ENCODE measurements at regions not wholly inside any gene's neighbourhood (a gene's known extent, or its start where the extent isn't known, plus 50 kb on each side); places are given as distances from the start of the nearest gene placed in this dataset.
"Not testable (repeated sequence)": the region's sequence is repeated elsewhere in the genome, so short reads cannot be mapped to it uniquely, and the experiment has no call there.

GRCh38 chr12:124136796-124137195 lies 158.1 kb upstream of the RFLNA start:
- peaks cover 0 to 3% of the 10 kb centered on the region in 2 donors for H3K27me3 ChIP-seq
- intact Hi-C loops (cut with DNase I; ENCODE audit: low total_unique reads) = no loop called here
- H3K27ac ChIP-seq = no peak overlapping the region
- DNase-seq = no peak
- peaks cover 0 to 12% (median 0%) of the 10 kb centered on the region in 3 donors for H3K9me3 ChIP-seq
- no peak for TF ChIP-seq CTCF (IDR thresholded peaks at IDR 0.05)
- no peaks in the 10 kb centered on the region for H3K36me3 ChIP-seq
- no peaks in the 10 kb centered on the region for H3K4me1 ChIP-seq
- no peak overlapping the region for H3K4me3 ChIP-seq

- intact Hi-C loops (cut with DNase I; ENCODE audit: low total_unique reads) = no loop called here
Observed at GRCh38 chr12:124140944-124141486, 153.9 kb upstream of the RFLNA start.

GRCh38 chr12:124141611-124142010 lies 153.3 kb upstream of the RFLNA start:
- H3K36me3 ChIP-seq; H3K27me3 ChIP-seq; H3K4me1 ChIP-seq; intact Hi-C loops (cut with DNase I; ENCODE audit: low total_unique reads); H3K27ac ChIP-seq; DNase-seq; H3K4me3 ChIP-seq: not testable (repeated sequence)
- H3K9me3 ChIP-seq = peaks cover 0 to 22% (median 6%) of the 10 kb centered on the region in 3 donors

More at GRCh38 chr12:124140944-124141486, 153.9 kb upstream of the RFLNA start:
- Histone ChIP-seq H3K4me3 (no peak overlapping the region), H3K4me1 (no peaks in the 10 kb centered on the region), H3K27ac (no peak overlapping the region), H3K27me3 (peaks cover 0 to 5% of the 10 kb centered on the region in 2 donors), H3K9me3 (peaks cover 0 to 22% (median 6%) of the 10 kb centered on the region in 3 donors), H3K36me3 (no peaks in the 10 kb centered on the region)
- TF ChIP-seq CTCF (IDR thresholded peaks at IDR 0.05) = no peak
- DNase-seq = no peak

GRCh38 chr12:124142395-124143035 lies 152.4 kb upstream of the RFLNA start:
- H3K27ac ChIP-seq = no peak overlapping the region
- no peak for TF ChIP-seq CTCF (IDR thresholded peaks at IDR 0.05)
- peaks cover 0 to 15% (median 6%) of the 10 kb centered on the region in 3 donors for H3K9me3 ChIP-seq
- H3K4me1 ChIP-seq = no peaks in the 10 kb centered on the region
- no peaks in the 10 kb centered on the region for H3K36me3 ChIP-seq
- DNase-seq = no peak
- intact Hi-C loops (cut with DNase I; ENCODE audit: low total_unique reads) = no loop called here
- no peak overlapping the region for H3K4me3 ChIP-seq
- peaks cover 0 to 5% of the 10 kb centered on the region in 2 donors for H3K27me3 ChIP-seq

GRCh38 chr12:124143726-124144125 lies 151.2 kb upstream of the RFLNA start:
- no peak for DNase-seq
- no peak for TF ChIP-seq CTCF (IDR thresholded peaks at IDR 0.05)
- H3K4me1 ChIP-seq = no peaks in the 10 kb centered on the region
- intact Hi-C loops (cut with DNase I; ENCODE audit: low total_unique reads) = no loop called here
- H3K36me3 ChIP-seq = no peaks in the 10 kb centered on the region
- H3K27ac ChIP-seq = no peak overlapping the region
- peaks cover 0 to 11% (median 10%) of the 10 kb centered on the region in 3 donors for H3K9me3 ChIP-seq
- H3K4me3 ChIP-seq = no peak overlapping the region
- peaks cover 0 to 5% of the 10 kb centered on the region in 2 donors for H3K27me3 ChIP-seq

GRCh38 chr12:124144531-124145194 lies 150.2 kb upstream of the RFLNA start:
- intact Hi-C loops (cut with DNase I; ENCODE audit: low total_unique reads) = no loop called here
- Histone ChIP-seq H3K4me3 (no peak overlapping the region), H3K27me3 (peaks cover 0 to 5% of the 10 kb centered on the region in 2 donors), H3K4me1 (no peaks in the 10 kb centered on the region), H3K36me3 (no peaks in the 10 kb centered on the region), H3K9me3 (peaks cover 0 to 12% (median 10%) of the 10 kb centered on the region in 3 donors), H3K27ac (no peak overlapping the region)
- TF ChIP-seq CTCF (IDR thresholded peaks at IDR 0.05) = no peak
- no peak for DNase-seq
